Esophagus muscularis mucosa (tissue), 4 donors: ENCODE measurements at regions not wholly inside any gene's neighbourhood (a gene's known extent, or its start where the extent isn't known, plus 50 kb on each side); places are given as distances from the start of the nearest gene placed in this dataset.

ENCODE experiments used
- DNase-seq: peaks from one replicate; pipeline ENCODE4 v3.0.0-alpha.2; 2017; ENCODE audit errors: extremely low spot score
- H3K27ac ChIP-seq, 4 donors: fragments of 200-600 bp; sonication (generic); replicated peaks in 1 of 4; 1 replicate in 3 of 4; 2 replicates in 1 of 4; pipeline ENCODE4 v1.5.1; 2016 to 2019; ENCODE audit warnings: mild to moderate bottlenecking in 1 of 4
- H3K27me3 ChIP-seq, 4 donors: fragments of 200-600 bp; sonication (generic); one replicate each; pipeline versions ENCODE4 v1.5.1 to v1.6.0; 2016 to 2019
- H3K36me3 ChIP-seq, 4 donors: fragments of 200-600 bp; sonication (generic); one replicate each; pipeline ENCODE4 v1.5.1; 2016 to 2019
- H3K4me1 ChIP-seq, 4 donors: fragments of 200-600 bp; sonication (generic); one replicate each; pipeline ENCODE4 v1.5.1; 2016 to 2019
- H3K4me3 ChIP-seq, 4 donors: fragments of 200-600 bp; sonication (generic); 1 replicate in 2 of 4; 2 replicates in 2 of 4; pipeline ENCODE4 v1.5.1; 2016 to 2019; ENCODE audit warnings: mild to moderate bottlenecking in 4 of 4, moderate library complexity in 1 of 4
- H3K9me3 ChIP-seq, 4 donors: fragments of 200-600 bp; sonication (generic); 1 replicate in 3 of 4; 2 replicates in 1 of 4; pipeline ENCODE4 v1.5.1; 2016 to 2019
- CTCF ChIP-seq, 3 experiments: fragments of 200-600 bp in 2 of 3; fragments of 450-650 bp in 1 of 3; sonication (generic) in 2 of 3; IDR thresholded peaks; one replicate each; pipeline ENCODE4 v1.5.1; 2017 to 2019; ENCODE audit warnings: antibody characterized with exemption in 3 of 3, mild to moderate bottlenecking in 2 of 3, moderate library complexity in 1 of 3
- EP300 ChIP-seq: sonication (generic); formaldehyde crosslinking; IDR thresholded peaks from one replicate; pipeline ENCODE4 v1.6.1; 2017; ENCODE audit warnings: antibody characterized with exemption
- POLR2A ChIP-seq: fragments of 450-650 bp; IDR thresholded peaks from one replicate; pipeline ENCODE4 v1.6.1; 2017; ENCODE audit warnings: antibody characterized with exemption, moderate library complexity, mild to moderate bottlenecking, low read depth
- POLR2AphosphoS5 ChIP-seq, 2 donors: sonication (generic); formaldehyde crosslinking; IDR thresholded peaks; one replicate each; pipeline ENCODE4 v1.6.1; 2017; ENCODE audit warnings: antibody characterized with exemption in 2 of 2
- WGBS: methylation state at CpG from one replicate; pipeline ENCODE4 v1.1.5; 2018; 5-methylcytosine and 5-hydroxymethylcytosine counted together
- intact Hi-C: fragments of 100-400 bp; cut with DNase I; formaldehyde crosslinking; loops from one replicate; pipeline ENCODE4 v1.15.1; 2023

DNA sequence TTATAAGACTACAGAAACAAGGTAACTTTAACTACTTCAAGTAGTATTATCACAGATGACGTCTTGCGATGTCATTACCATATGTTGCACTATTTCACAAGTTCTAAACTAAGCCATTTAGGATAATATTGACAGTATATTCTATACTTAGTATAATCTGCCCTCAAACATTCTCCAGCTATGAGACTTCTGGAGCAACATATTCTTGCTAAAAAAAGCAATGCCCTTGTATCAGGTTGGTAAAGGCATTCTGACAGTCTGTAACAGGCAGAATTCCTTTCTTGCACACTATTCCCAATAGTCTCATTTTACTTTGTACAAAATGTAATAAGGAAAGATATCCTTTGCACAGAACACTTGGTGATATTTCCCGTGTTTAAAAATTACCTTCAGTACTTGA, 694.8 kb upstream of the PKDCC start:
- intact Hi-C loops = no loop called here
- 90% methylated on average over 3 of the region's 3 CpGs for WGBS
- Histone ChIP-seq H3K27ac (no peak overlapping the region), H3K36me3 (no peaks in the 10 kb centered on the region), H3K4me3 (no peak overlapping the region), H3K9me3 (no peaks in the 10 kb centered on the region), H3K4me1 (no peaks in the 10 kb centered on the region), H3K27me3 (no peaks in the 10 kb centered on the region)
- TF ChIP-seq EP300 (no peak), POLR2A (no peak), POLR2AphosphoS5 (IDR thresholded peaks at IDR 0.05) (no peak)
- DNase-seq = no peak

- no peak for DNase-seq
- intact Hi-C loops = no loop called here
- 90% methylated on average over 2 of the region's 2 CpGs for WGBS
- Histone ChIP-seq H3K27me3 (no peaks in the 10 kb centered on the region), H3K27ac (no peak overlapping the region), H3K36me3 (no peaks in the 10 kb centered on the region), H3K4me3 (no peak overlapping the region), H3K9me3 (no peaks in the 10 kb centered on the region), H3K4me1 (no peaks in the 10 kb centered on the region)
- TF ChIP-seq EP300 (no peak), POLR2A (no peak), CTCF (IDR thresholded peaks at IDR 0.05) (no peak), POLR2AphosphoS5 (IDR thresholded peaks at IDR 0.05) (no peak)
These were observed 692.0 kb upstream of the PKDCC start for GRCh38 chr2:41355794-41356193.

DNA sequence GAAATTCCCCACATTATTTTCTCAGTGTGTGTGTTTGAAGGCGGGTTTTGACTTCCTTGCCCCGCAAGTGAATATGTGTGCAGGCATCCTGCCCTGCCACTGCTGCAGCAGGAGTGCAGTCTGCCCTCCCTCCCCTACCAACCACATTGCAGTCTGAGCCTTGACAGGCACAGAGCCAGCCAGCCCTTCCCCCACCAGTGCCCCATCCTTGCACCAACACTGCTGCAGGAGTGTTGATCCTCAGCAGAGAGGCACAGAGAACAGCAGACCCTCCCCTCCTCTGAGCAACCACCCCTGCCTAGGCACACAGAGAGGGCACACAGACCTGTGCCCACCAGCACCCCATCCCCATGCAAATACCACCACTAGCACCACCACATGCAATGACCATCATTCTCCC, 683.0 kb upstream of the PKDCC start:
- intact Hi-C loops = no loop called here
- no peak for DNase-seq

DNA sequence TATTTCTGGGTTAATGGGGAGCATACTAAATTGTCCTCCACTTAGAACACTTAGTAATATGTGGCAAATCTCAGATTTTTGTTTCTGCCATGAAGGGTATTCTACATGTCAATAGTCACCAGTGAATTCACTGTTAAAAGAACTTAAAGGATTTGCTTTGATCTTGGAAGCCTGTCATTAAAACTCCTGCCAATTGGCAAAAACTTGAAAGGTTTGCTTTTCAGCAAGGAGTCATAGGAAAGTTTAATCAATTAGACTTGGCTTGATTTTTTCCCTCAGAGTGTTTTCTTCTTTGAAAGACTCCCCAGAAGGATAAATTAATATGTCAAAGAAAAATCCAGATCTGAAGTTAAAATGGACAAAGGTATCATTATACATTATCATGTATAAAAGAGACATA, 671.9 kb upstream of the PKDCC start:
- H3K4me1 ChIP-seq = no peaks in the 10 kb centered on the region
- H3K4me3 ChIP-seq = no peak overlapping the region
- no peak for TF ChIP-seq POLR2A
- no peak for TF ChIP-seq POLR2AphosphoS5 (IDR thresholded peaks at IDR 0.05)
- no peak for TF ChIP-seq EP300
- no peak for TF ChIP-seq CTCF (IDR thresholded peaks at IDR 0.05)
- no peaks in the 10 kb centered on the region for H3K27me3 ChIP-seq
- peaks cover 0 to 8% (median 2%) of the 10 kb centered on the region in 4 donors for H3K9me3 ChIP-seq
- no peaks in the 10 kb centered on the region for H3K36me3 ChIP-seq
- intact Hi-C loops = no loop called here
- no peak overlapping the region for H3K27ac ChIP-seq
- DNase-seq = no peak

More for the DNA sequence above, 683.0 kb upstream of the PKDCC start:
- Histone ChIP-seq H3K27me3 (no peaks in the 10 kb centered on the region), H3K9me3 (peaks cover 0 to 10% (median 0%) of the 10 kb centered on the region in 4 donors), H3K36me3 (no peaks in the 10 kb centered on the region), H3K27ac (no peak overlapping the region), H3K4me1 (no peaks in the 10 kb centered on the region), H3K4me3 (no peak overlapping the region)
- TF ChIP-seq EP300 = no peak
- TF ChIP-seq CTCF (IDR thresholded peaks at IDR 0.05) = no peak
- no peak for TF ChIP-seq POLR2AphosphoS5 (IDR thresholded peaks at IDR 0.05)
- no peak for TF ChIP-seq POLR2A
- WGBS = 90% methylated on average over 2 of the region's 2 CpGs

- TF ChIP-seq POLR2AphosphoS5 (IDR thresholded peaks at IDR 0.05) = no peak
- TF ChIP-seq POLR2A = no peak
- no peak for TF ChIP-seq EP300
- TF ChIP-seq CTCF (IDR thresholded peaks at IDR 0.05) = no peak
- Histone ChIP-seq H3K27me3 (no peaks in the 10 kb centered on the region), H3K4me1 (no peaks in the 10 kb centered on the region), H3K36me3 (no peaks in the 10 kb centered on the region), H3K4me3 (no peak overlapping the region), H3K27ac (no peak overlapping the region), H3K9me3 (no peaks in the 10 kb centered on the region)
- 95% methylated on average over 4 of the region's 4 CpGs for WGBS
- intact Hi-C loops = no loop called here
- DNase-seq = no peak
These were observed 670.0 kb upstream of the PKDCC start for GRCh38 chr2:41377837-41378236.
